Cerebellar nuclear complex (tissue), 1 donor: ENCODE measurements at regions not wholly inside any gene's neighbourhood (a gene's known extent, or its start where the extent isn't known, plus 50 kb on each side); places are given as distances from the start of the nearest gene placed in this dataset.

Experiments used
- DNase-seq, 2 experiments: peaks; one replicate each; lab custom pipeline; 2025; lab: John Stamatoyannopoulos, UW

- no peak for DNase-seq
These were observed 77.0 kb upstream of the SPRY1 start for GRCh38 chr4:123319639-123320038.

GRCh38 chr4:123323998-123324397, 72.6 kb upstream of the SPRY1 start:
- no peak for DNase-seq

DNA sequence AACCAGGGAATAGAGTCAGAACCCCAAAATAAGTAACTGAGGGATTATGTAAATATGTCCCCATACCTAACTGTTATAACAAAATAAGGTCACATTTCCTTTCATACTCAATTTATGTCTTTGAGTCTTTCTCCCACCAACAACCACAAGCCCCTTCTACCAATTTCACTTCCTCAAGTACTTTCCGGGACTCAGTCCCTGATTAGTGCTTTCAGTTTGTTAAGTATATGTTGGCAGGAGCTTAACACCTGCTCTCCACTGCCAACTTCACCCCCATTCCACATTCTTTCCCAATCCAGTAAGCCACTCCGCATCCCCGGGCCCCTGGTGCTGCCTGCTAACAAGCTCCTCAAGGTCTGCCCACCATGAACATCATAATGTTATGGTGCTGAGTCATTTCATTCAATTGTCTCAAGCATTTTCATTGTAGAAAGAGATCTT, 71.3 kb upstream of the SPRY1 start:
- DNase-seq = no peak

DNA sequence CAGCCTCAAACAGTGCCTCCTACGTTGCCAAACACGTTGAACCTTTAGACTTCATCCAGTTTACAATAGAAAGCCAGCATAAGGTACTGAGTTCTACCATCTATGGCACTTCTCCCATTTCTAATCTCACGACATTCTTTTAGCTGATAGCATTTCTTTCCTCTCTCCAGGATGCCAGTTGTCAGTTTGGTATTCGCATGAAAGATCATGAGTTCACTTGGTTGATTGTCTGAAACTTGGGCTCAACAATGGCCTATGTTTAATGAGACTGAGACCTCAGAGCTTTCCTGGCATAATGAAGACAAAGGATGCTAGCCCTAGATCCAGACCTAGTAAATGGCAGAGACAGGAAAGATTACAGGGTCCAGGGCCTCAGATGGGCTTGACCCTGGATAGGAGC, 69.2 kb upstream of the SPRY1 start:
- DNase-seq = no peak

DNA sequence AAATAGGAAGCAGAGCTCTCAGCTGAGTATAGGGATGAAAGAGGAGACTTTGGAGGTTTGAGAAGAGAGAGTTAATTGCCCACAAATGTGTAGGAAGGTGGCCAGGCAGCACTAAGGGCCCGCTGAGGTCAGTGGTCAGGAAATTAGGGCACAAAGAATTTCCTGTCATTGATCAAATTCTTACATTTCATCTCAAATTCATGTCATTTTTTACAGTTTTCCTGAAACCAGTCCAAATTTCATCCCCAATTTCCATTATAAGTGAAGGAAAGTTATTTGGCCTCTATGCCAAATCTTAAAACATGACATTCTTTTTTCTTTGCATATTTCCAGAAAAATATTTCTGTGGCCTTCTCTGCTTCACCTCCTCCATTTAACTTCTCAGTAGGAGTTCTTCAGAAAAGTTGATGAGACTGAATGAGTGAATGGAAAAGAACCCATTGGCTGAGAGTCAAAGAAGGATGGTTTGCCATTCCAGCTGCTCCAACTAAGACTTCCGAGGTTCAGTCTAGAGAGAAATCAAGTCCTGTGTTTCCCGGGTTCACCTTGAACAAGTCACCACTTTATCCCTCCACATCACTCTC, 68.7 kb upstream of the SPRY1 start:
- DNase-seq = no peak

- DNase-seq = no peak
These were observed 57.9 kb upstream of the SPRY1 start for GRCh38 chr4:123338715-123339114.

GRCh38 chr4:123339507-123340380, 56.9 kb upstream of the SPRY1 start:
- no peak for DNase-seq

- no peak for DNase-seq
These were observed 56.3 kb upstream of the SPRY1 start for GRCh38 chr4:123340381-123340701.

DNA sequence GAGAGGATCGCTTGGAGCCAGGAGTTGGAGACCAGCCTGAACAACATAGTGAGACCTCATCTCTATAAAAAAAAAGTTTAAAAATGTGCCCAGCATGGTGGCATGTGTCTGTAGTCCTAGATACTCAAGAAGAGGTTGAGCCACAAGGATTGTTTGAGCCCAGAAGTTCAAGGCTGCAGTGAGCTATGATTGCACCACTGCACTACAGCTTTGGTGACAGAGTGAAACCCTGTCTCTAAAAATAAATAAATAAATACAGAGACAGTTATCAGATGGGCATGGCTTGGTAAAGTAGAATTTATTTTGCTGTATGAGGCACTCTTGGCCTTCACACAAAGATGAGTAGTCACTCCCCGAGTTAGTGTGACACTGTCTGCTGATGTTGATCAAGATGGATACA, 54.1 kb upstream of the SPRY1 start:
- DNase-seq = no peak

DNA sequence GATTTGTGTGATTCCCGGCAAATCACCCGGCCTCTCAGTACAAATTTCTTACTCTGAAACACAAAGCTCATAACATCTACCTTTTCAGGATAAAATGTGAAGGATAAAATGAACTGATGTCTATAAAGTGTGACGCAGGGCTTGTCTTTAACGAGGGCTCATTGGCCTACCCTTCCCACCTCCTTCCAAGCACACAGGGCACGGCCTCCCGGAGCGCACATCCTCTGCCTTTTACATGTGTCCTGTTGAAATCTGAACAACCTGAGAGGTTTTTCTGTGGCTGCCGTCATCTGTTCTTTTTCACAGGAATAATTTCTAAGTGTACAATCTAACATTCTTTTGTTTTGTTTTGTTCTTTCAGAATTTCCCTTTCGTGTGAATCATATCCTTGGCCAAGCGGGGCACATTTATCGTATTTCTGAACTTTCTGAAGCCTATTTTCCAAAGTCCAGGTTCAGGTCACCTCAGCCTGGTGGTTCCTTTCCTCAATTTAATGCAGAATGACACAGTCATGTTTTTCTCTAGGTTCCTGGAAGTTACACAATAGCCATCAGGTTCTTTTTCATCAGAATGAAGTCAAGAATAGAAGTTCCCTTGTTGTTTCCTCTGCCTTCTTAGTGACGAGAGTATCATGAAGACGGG, 53.1 kb upstream of the SPRY1 start:
- DNase-seq = no peak

GRCh38 chr4:123345137-123345934, 51.3 kb upstream of the SPRY1 start:
- DNase-seq = no peak

- no peak for DNase-seq
These were observed 50.7 kb upstream of the SPRY1 start for GRCh38 chr4:123345935-123346300.

GRCh38 chr4:123346330-123346940, 50.2 kb upstream of the SPRY1 start:
- no peak for DNase-seq
